ENCODE measurements at regions not wholly inside any gene's neighbourhood (a gene's known extent, or its start where the extent isn't known, plus 50 kb on each side); places are given as distances from the start of the nearest gene placed in this dataset.

GRCh38 chr10:8392216-8392615, 337.7 kb downstream of the GATA3 start (continued):
- TF ChIP-seq SKIL (IDR thresholded peaks at IDR 0.05; ENCODE audit: low read depth, poor library complexity, severe bottlenecking) = no peak
- no peak for TF ChIP-seq CBFB (IDR thresholded peaks at IDR 0.05; ENCODE audit: low read depth)
- no peak for TF ChIP-seq NBN (IDR thresholded peaks at IDR 0.05)
- no peak for TF ChIP-seq WRNIP1 (IDR thresholded peaks at IDR 0.05; ENCODE audit: borderline replicate concordance, low read depth, low read length)

DNA sequence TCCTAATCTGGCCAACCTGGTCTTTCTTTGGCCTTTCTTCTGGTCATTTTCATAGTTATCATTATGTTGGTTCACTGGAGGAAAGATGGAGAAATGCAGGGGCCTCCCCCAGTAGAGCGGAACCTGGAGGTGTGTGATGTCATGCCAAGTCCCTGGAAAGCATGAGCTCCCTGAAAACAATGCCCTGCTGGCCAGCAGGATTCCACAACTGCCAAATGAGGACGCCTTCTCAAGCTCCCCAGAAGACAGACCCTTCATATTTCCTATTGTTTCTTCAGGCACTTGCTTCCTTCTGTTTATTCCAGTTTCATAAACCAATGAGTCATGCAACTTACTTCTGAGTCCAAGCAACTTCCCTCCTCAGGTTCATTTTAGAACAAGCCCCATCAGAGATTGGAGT, 339.0 kb downstream of the GATA3 start:
- Histone ChIP-seq H2AFZ (ENCODE audit: control insufficient read depth, low read depth, low read length) (no peak overlapping the region), H3K9me3 (replicated peaks; ENCODE audit: control insufficient read depth, insufficient read depth, low read length) (no peaks in the 10 kb centered on the region), H3K4me3 (no peak overlapping the region), H4K20me1 (ENCODE audit: control insufficient read depth, insufficient read depth) (no peaks in the 10 kb centered on the region), H3K27me3 (replicated peaks in 1 of 2; ENCODE audit: control insufficient read depth in 2 of 2, insufficient read depth in 2 of 2, low read length in 1 of 2) (no peaks in the 10 kb centered on the region), H3K4me1 (ENCODE audit: control insufficient read depth, insufficient read depth, low read length) (no peaks in the 10 kb centered on the region), H3K4me2 (ENCODE audit: control insufficient read depth, insufficient read depth) (no peak overlapping the region), H3K36me3 (ENCODE audit: control insufficient read depth in 2 of 2, insufficient read depth in 2 of 2, low read length in 1 of 2) (no peaks in the 10 kb centered on the region), H3K27ac (ENCODE audit: control insufficient read depth, insufficient read depth) (no peak overlapping the region), H3K9ac (ENCODE audit: control insufficient read depth, insufficient read depth, low read length) (no peak overlapping the region), H3K79me2 (ENCODE audit: control insufficient read depth, insufficient read depth, low read length) (no peaks in the 10 kb centered on the region)
- WGBS (ENCODE audit: insufficient coverage, insufficient replicate concordance, low lambda C conversion rate, missing lambda C conversion rate) = 26% methylated on average over 2 of the region's 2 CpGs
- FAIRE-seq (no peak), ATAC-seq (no peak), DNase-seq (ENCODE audit: low read depth, low spot score) (no peak)
- RAD21 ChIA-PET (ENCODE audit: unreplicated experiment) = no interaction called here
- BruUV-seq (replicated peaks) = no TSS peak
- SMC1A ChIA-PET (ENCODE audit: uncharacterized antibody, unreplicated experiment) = no interaction called here
- POLR2A ChIA-PET = no interaction called here
- TF ChIP-seq SUPT20H (IDR thresholded peaks at IDR 0.05; ENCODE audit: borderline replicate concordance, control insufficient read depth, low read depth, low read length) = no peak
- no peak for TF ChIP-seq STAT1 (conservative IDR thresholded peaks at IDR 0.05)
- TF ChIP-seq ZSCAN29 (IDR thresholded peaks at IDR 0.05) = no peak
- TF ChIP-seq RAD21 (IDR thresholded peaks at IDR 0.05; ENCODE audit: insufficient read depth, low read depth, low read length) = no peak
- no peak for TF ChIP-seq FOXM1 (IDR thresholded peaks at IDR 0.05; ENCODE audit: low read depth, low read length)
- TF ChIP-seq, protein P1, sequence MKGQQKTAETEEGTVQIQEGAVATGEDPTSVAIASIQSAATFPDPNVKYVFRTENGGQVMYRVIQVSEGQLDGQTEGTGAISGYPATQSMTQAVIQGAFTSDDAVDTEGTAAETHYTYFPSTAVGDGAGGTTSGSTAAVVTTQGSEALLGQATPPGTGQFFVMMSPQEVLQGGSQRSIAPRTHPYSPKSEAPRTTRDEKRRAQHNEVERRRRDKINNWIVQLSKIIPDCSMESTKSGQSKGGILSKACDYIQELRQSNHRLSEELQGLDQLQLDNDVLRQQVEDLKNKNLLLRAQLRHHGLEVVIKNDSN (IDR thresholded peaks at IDR 0.05; ENCODE audit: borderline replicate concordance, extremely low read length, insufficient read depth, low read depth, low read length) = no peak
- TF ChIP-seq CHD1 (IDR thresholded peaks at IDR 0.05; ENCODE audit: low read depth, low read length) = no peak
- TF ChIP-seq RELA (IDR thresholded peaks at IDR 0.05; ENCODE audit: borderline replicate concordance, partially characterized antibody) = no peak
- TF ChIP-seq ZBED1 (IDR thresholded peaks at IDR 0.05; ENCODE audit: borderline replicate concordance) = no peak
- TF ChIP-seq PML (IDR thresholded peaks at IDR 0.05; ENCODE audit: low read length) = no peak
- TF ChIP-seq JUND (IDR thresholded peaks at IDR 0.05; ENCODE audit: low read depth, low read length) = no peak
- TF ChIP-seq BMI1 (IDR thresholded peaks at IDR 0.05; ENCODE audit: borderline replicate concordance) = no peak
- TF ChIP-seq EP300 (IDR thresholded peaks at IDR 0.05; ENCODE audit: borderline replicate concordance in 1 of 2, control insufficient read depth in 1 of 2, low read depth in 2 of 2, low read length in 2 of 2) = no peak
- intact Hi-C loops (cut with micrococcal nuclease; ENCODE audit: unreplicated experiment) = no loop called here
- in situ Hi-C loops (cut with MboI) = no loop called here
- CTCF ChIA-PET = no interaction called here
